ENCODE measurements at regions not wholly inside any gene's neighbourhood (a gene's known extent, or its start where the extent isn't known, plus 50 kb on each side); places are given as distances from the start of the nearest gene placed in this dataset.
A peak's percentile ranks its signal among the peaks of the same experiment; 100 is the strongest.
"Not testable (repeated sequence)": the region's sequence is repeated elsewhere in the genome, so short reads cannot be mapped to it uniquely, and the experiment has no call there.

GRCh38 chr1:78715181-78715661 is 65.6 kb downstream of the IFI44 start:
- DNase-seq (ENCODE audit: low read depth) = peak; percentile 41

GRCh38 chr1:78716186-78716585 is 66.6 kb downstream of the IFI44 start:
- peak; percentile 47 for DNase-seq (ENCODE audit: low read depth)

- DNase-seq (ENCODE audit: low read depth) = peak; percentile 63
These were observed 68.9 kb downstream of the IFI44 start for GRCh38 chr1:78718566-78718965.

DNA sequence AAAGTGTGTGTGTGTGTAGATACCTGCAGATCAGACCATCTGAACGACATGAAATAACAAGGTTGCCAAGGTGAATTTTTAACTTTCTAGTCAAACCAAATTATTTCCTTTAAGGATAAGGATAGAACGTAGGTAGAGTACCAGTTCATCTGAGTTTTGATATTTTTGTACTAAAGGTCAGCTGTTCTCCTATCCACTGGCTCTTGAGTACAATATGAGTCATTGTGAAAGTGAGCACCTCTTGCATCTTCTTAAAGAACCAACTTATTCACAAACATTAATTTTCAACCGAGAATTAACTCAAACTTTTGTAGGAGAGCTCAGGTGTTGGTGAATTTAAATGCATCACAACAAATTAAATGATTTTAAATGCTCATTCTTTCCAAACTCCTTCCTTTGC is 71.5 kb downstream of the IFI44 start:
- no peak for DNase-seq (ENCODE audit: low read depth)

DNA sequence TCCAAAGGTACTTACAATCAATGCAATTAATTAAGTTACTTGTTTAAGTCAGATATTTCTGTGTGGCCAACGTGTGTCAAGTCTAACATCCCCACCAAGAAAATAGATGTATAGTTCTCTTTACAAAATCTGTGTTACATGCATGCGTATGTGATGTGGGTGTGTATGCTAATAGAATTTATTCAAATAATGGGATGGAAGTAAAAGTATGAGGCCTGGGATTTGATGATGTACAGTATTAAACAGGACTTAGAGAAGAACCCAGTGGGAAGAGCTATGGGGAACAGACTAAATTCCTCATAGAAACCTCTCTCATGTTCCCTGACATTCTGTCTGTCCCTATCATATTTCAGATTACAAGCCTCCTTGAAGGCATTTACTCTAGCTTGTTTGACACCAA is 72.5 kb downstream of the IFI44 start:
- no peak for DNase-seq (ENCODE audit: low read depth)

DNA sequence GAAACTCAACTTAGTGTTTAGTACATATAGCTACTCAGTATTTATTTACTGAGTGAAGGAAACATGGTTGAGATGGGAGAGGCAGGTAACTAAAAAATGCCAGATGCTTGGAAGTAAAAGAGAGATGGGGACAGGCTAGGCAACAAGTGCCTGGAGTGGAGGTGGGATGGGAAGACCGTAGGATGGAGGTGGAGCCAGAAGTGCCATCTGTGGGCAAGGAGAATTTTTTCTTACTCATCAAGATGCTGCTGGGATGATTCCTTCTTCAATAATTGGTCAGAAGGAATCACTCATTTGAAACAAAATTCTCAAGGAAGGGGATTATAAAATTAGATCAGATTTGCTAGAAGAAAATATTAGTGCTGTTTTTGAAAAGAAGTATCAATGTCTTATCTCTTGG is 72.9 kb downstream of the IFI44 start:
- peak; percentile 6 for DNase-seq (ENCODE audit: low read depth)

DNA sequence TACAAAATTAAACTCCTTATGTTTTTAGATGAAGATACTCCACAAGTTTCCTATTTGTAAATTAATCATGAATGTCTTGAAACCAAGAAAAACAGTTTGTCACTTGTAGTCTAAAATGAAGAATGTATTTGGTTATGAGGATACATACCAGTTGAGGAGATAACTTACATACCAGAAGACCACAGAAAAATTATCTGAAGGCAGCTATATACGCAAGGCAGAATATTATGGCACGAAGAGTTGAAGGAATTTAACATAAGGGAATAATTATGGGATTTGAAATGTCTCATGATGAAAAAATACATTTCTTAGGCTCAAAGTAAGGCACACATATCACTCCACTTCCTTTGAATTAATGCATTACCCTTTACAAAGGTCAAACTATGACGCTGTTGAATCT is 73.3 kb downstream of the IFI44 start:
- DNase-seq (ENCODE audit: low read depth) = no peak

DNA sequence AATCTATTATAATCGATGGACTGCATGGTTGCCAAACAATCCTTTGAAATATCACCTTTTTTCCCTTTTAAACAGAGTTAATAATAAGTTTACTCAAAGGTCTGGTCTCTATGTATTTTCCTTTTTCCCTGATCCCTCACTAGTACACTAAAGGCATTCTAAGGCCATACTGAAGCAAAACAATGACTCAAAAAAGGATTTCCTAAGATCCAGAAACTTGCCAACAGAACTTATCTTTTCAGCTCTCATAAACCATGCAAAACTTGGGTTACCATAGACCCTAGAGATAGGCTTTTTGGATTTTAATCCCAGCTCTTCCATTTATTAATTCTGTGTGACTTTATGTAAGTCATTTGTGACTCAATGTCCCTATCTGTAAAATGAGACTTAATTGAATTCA is 77.1 kb downstream of the IFI44 start:
- DNase-seq (ENCODE audit: low read depth) = no peak

DNA sequence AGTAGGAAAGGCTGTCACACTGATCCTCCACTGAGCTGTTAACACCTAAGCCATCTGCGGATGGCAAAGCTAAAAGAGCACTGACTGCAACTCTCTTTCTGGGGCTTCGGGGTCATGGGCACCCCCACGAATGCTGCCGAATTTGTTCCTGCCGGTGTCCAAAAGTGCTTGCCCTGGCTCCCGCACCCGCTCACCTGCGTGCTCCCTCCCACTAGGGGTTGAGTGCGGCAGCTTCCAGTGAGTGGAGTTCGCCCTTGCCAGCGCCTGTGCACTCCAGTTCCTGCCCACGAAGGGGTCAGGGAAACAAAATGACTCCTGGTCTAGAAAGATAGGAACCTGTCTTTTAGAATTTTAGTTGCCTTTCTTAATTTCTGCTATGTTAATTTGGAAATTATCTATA is 78.7 kb downstream of the IFI44 start:
- no peak for DNase-seq (ENCODE audit: low read depth)

- DNase-seq (ENCODE audit: low read depth) = no peak
These were observed 80.4 kb downstream of the IFI44 start for GRCh38 chr1:78730054-78730453.

GRCh38 chr1:78731674-78732073 is 82.0 kb downstream of the IFI44 start:
- no peak for DNase-seq (ENCODE audit: low read depth)

- no peak for DNase-seq (ENCODE audit: low read depth)
These were observed 87.6 kb downstream of the IFI44 start for GRCh38 chr1:78737241-78737640.

DNA sequence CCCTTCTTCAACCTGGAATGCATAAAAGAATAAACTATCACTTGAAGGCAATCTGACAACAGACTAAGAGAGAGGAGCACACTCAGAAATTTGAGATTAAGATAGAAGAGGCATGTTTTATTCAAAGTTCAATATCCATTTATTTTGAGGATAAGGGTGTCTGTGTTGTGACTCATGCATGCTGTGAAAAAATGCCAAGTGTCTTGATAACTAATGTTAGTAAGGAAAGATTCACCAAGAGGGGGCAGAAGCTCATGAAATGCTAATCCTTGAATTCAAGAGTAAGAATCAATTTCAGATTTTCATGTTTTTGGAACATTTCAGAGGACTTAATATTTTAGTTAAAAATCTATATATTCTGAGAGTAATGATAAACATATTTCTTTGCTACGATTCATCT is 94.0 kb downstream of the IFI44 start:
- peak; percentile 60 for DNase-seq (ENCODE audit: low read depth)

GRCh38 chr1:78745111-78745510 is 95.5 kb downstream of the IFI44 start:
- no peak for DNase-seq (ENCODE audit: low read depth)

DNA sequence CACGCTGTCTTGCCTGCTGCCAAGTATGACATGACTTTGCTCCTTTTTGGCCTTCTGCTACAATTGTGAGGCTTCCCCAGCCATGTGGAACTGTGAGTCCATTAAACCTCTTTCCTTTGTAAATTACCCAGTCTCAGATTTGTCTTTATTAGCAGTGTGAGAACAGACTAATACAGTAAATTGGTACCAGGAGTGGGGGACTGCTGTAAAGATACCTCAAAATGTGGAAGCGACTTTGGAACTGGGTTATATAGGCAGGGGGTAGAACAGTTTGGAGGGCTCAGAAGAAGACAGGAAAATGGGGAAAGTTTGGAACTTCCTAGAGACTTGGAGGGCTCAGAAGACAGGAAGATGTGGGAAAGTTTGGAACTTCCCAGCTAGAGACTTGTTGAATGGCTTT is 104.0 kb downstream of the IFI44 start:
- not testable (repeated sequence) for DNase-seq (ENCODE audit: low read depth)

DNA sequence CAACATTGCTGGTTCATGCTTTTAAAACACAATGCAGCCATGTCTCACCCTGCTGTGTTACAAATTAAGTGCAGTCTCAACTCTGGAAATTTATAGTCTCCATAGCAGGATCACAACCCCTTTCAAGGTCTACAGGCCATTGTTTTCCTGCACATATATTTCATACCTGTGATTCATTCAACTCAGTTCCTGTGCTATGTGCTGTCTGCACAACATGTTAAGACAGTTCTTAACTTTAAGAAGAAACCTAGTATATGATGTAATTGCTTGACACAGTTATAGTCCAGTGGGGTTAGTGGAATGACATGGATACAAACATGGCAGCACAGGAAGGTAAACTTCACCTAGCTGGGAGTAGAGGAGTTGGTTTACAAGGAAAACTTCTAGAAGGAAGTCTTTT is 106.4 kb downstream of the IFI44 start:
- DNase-seq (ENCODE audit: low read depth) = no peak

DNA sequence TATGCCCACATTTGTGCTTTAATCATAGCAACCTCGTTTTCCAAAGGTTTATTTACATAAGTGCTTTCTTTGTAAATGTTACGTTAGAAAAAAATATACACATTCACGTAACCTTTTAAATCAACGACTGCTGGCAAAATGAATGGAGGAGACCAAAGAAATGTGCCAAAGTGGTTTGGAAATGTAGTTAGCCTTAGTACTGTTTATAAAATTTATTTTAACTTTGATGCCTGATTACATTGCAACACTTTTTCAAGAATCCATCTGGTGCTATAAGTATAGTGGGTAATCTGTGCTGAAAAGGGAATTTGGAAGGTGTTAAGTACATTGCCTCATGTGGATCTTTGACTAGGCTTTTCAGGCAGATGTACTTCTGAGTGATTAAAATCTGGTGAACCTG is 108.9 kb downstream of the IFI44 start:
- no peak for DNase-seq (ENCODE audit: low read depth)

- no peak for DNase-seq (ENCODE audit: low read depth)
These were observed 110.2 kb downstream of the IFI44 start for GRCh38 chr1:78759881-78760280.

DNA sequence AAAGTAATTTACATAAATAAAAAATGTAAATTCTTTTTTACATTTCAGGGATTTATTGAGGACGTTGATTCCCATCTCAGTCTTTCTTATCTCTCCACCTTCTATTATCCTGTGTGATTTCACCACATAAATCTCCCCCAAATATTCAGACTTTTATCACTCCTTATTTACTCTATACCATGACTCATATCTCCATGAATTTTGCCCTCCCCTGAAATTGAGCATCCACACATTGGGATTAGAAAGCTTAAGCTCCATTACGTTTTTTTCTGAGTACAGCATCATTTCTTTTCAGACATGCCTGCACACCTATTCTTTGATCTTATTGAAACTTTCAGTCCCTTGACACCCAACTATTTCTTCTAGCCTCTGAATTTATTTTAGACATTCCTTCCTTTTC is 111.2 kb downstream of the IFI44 start:
- peak; percentile 35 for DNase-seq (ENCODE audit: low read depth)

- no peak for DNase-seq (ENCODE audit: low read depth)
These were observed 112.5 kb downstream of the IFI44 start for GRCh38 chr1:78762113-78762512.

- no peak for DNase-seq (ENCODE audit: low read depth)
These were observed 115.9 kb downstream of the IFI44 start for GRCh38 chr1:78765489-78765888.

GRCh38 chr1:78779831-78780230 is 130.2 kb downstream of the IFI44 start:
- DNase-seq (ENCODE audit: low read depth) = no peak

DNA sequence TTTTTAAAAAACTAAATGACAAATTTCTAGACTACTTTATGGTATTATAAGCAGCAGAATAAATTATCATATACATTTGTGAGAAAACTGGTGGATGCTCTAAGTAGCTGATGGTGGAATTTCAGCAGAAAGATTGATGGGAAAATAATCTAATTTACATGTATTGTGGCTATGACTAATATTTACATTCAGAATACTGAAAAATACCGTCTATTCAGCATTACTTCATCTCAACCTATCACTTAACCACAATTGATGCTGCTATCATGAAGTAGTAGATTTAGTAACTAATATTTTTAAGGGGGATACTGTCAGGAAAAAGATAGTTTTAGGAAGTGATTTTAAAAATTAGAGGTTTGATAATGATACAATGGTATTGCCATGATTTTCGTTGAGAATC is 137.9 kb downstream of the IFI44 start:
- DNase-seq (ENCODE audit: low read depth) = no peak

- DNase-seq (ENCODE audit: low read depth) = no peak
These were observed 140.5 kb downstream of the IFI44 start for GRCh38 chr1:78790174-78790573.

DNA sequence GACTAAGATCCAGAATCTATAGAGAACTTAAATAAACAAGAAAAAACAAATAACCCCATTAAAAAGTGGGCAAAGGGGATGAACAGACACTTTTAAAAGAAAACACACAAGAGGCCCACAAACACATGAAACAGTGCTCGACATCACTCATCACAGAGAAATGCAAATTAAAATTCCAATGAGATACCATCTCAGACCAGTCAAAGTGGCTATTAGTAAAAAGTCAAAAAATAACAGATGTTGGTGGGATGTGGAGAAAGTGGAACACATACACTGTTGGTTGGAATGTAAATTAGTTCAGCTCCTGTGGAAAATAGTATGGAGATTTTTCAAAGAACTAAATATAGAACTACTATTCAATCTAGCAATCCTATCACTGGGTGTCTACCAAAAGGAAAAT is 143.1 kb downstream of the IFI44 start:
- peak; percentile 1 for DNase-seq (ENCODE audit: low read depth)

All from ELR (cell line).